Brain microvascular endothelial cell (primary cell): ENCODE measurements at regions not wholly inside any gene's neighbourhood (a gene's known extent, or its start where the extent isn't known, plus 50 kb on each side); places are given as distances from the start of the nearest gene placed in this dataset.
A peak's percentile ranks its signal among the peaks of the same experiment; 100 is the strongest.
"Not testable (repeated sequence)": the region's sequence is repeated elsewhere in the genome, so short reads cannot be mapped to it uniquely, and the experiment has no call there.

Experiments
- DNase-seq: peaks from one replicate; pipeline ENCODE4 v3.0.0-alpha.2; 2020
- H3K27ac ChIP-seq: fragments of 250-450 bp; sonication (Bioruptor Pico); 2 replicates; pipeline ENCODE4 v1.5.1; 2020; ENCODE audit warnings: mild to moderate bottlenecking, moderate library complexity
- H3K27me3 ChIP-seq: fragments of 250-450 bp; sonication (Bioruptor Pico); replicated peaks from 2 replicates; pipeline ENCODE4 v1.5.1; 2020; ENCODE audit warnings: mild to moderate bottlenecking
- H3K36me3 ChIP-seq: fragments of 250-450 bp; sonication (Bioruptor Pico); replicated peaks from 2 replicates; pipeline ENCODE4 v1.5.1; 2020; ENCODE audit warnings: mild to moderate bottlenecking
- H3K4me3 ChIP-seq: 2 replicates; pipeline ENCODE4 v1.5.1; 2011; ENCODE audit warnings: low read depth, mild to moderate bottlenecking, control low read depth, low read length, moderate library complexity
- CTCF ChIP-seq: IDR thresholded peaks from 2 replicates; pipeline ENCODE4 v1.5.1; 2011; ENCODE audit warnings: low read depth, mild to moderate bottlenecking, moderate library complexity, low read length, control low read depth, inconsistent platforms; ENCODE audit errors: missing control alignments
- in situ Hi-C: cut with HindIII; loops from 2 replicates; pipeline ENCODE4 v1.10.0; 2017; ENCODE audit warnings: low sequenced_read_pairs, low pct_ligation_motif_present

- H3K27ac ChIP-seq, result no peak overlapping the region
- DNase-seq, result peak; percentile 68
- TF ChIP-seq CTCF, result no peak
- no peak overlapping the region for H3K4me3 ChIP-seq
- no peaks in the 10 kb centered on the region for H3K36me3 ChIP-seq
- H3K27me3 ChIP-seq, result no peaks in the 10 kb centered on the region
- in situ Hi-C loops, result no loop called here
These were observed 361.9 kb upstream of the FAR2 start for GRCh38 chr12:28787151-28787550.

- H3K4me3 ChIP-seq, in situ Hi-C loops, DNase-seq, H3K36me3 ChIP-seq, H3K27ac ChIP-seq, H3K27me3 ChIP-seq: not testable (repeated sequence)
These were observed 360.8 kb upstream of the FAR2 start for GRCh38 chr12:28788256-28788655.

GRCh38 chr12:28793581-28794151 is 355.4 kb upstream of the FAR2 start:
- Histone ChIP-seq H3K27ac (no peak overlapping the region), H3K27me3 (no peaks in the 10 kb centered on the region), H3K4me3 (no peak overlapping the region), H3K36me3 (no peaks in the 10 kb centered on the region)
- DNase-seq, result no peak
- no peak for TF ChIP-seq CTCF
- in situ Hi-C loops, result no loop called here

- Histone ChIP-seq H3K27me3 (no peaks in the 10 kb centered on the region), H3K36me3 (no peaks in the 10 kb centered on the region), H3K4me3 (no peak overlapping the region), H3K27ac (no peak overlapping the region)
- in situ Hi-C loops, result no loop called here
- no peak for TF ChIP-seq CTCF
- no peak for DNase-seq
These were observed 354.9 kb upstream of the FAR2 start for GRCh38 chr12:28794211-28794610.

- Histone ChIP-seq H3K4me3 (no peak overlapping the region), H3K27me3 (no peaks in the 10 kb centered on the region), H3K27ac (no peak overlapping the region), H3K36me3 (no peaks in the 10 kb centered on the region)
- TF ChIP-seq CTCF, result no peak
- DNase-seq, result no peak
- in situ Hi-C loops, result no loop called here
These were observed 354.3 kb upstream of the FAR2 start for GRCh38 chr12:28794786-28795185.

GRCh38 chr12:28795311-28795710 is 353.8 kb upstream of the FAR2 start:
- DNase-seq, result peak; percentile 20
- H3K27ac ChIP-seq, result no peak overlapping the region
- H3K27me3 ChIP-seq, result no peaks in the 10 kb centered on the region
- TF ChIP-seq CTCF, result no peak
- in situ Hi-C loops, result no loop called here
- H3K4me3 ChIP-seq, result no peak overlapping the region
- no peaks in the 10 kb centered on the region for H3K36me3 ChIP-seq
